CD4-positive, CD25-positive, alpha-beta regulatory T cell (primary cell): ENCODE measurements at regions not wholly inside any gene's neighbourhood (a gene's known extent, or its start where the extent isn't known, plus 50 kb on each side); places are given as distances from the start of the nearest gene placed in this dataset.

Source experiments
- ATAC-seq, 2 donors: fragments of 150-1000 bp; cut with Tn5 transposase; one replicate each; pipeline ENCODE4 v1.10.0; 2021; ENCODE audit warnings: low read depth in 2 of 2, moderate number of reproducible peaks in 2 of 2, moderate library complexity in 1 of 2
- DNase-seq, 3 donors: peaks; one replicate each; pipeline versions ENCODE4 v3.0.0 to v3.0.0-alpha.2; 2012 to 2022; ENCODE audit warnings: mixed read lengths in 1 of 3
- H3K27ac ChIP-seq: one replicate; pipeline ENCODE4 v1.7.0; 2013; ENCODE audit warnings: mild to moderate bottlenecking, low read length; ENCODE audit not compliant: insufficient read depth, poor library complexity, severe bottlenecking
- H3K27me3 ChIP-seq: one replicate; pipeline ENCODE4 v1.7.0; 2013; ENCODE audit warnings: low read length; ENCODE audit not compliant: control insufficient read depth, insufficient read depth
- H3K36me3 ChIP-seq: one replicate; pipeline ENCODE4 v1.7.0; 2013; ENCODE audit warnings: mild to moderate bottlenecking, low read length, moderate library complexity; ENCODE audit not compliant: control insufficient read depth, insufficient read depth
- H3K4me1 ChIP-seq: 2 replicates; pipeline ENCODE4 v1.7.0; 2013; ENCODE audit warnings: mild to moderate bottlenecking, low read length; ENCODE audit not compliant: insufficient read depth, control insufficient read depth, poor library complexity, severe bottlenecking
- H3K4me3 ChIP-seq: one replicate; pipeline ENCODE4 v1.7.0; 2013; ENCODE audit warnings: low read depth, mild to moderate bottlenecking, low read length, moderate library complexity
- H3K9me3 ChIP-seq, 2 experiments: 1 replicate in 1 of 2; 2 replicates in 1 of 2; pipeline ENCODE4 v1.7.0; 2013; ENCODE audit warnings: low read length in 2 of 2, mild to moderate bottlenecking in 1 of 2, moderate library complexity in 1 of 2; ENCODE audit not compliant: control insufficient read depth in 2 of 2
- H3K27ac Mint-ChIP-seq, 3 donors: one replicate each; pipeline ENCODE4 v1.8.0; 2020 to 2022; ENCODE audit warnings: mild to moderate bottlenecking in 3 of 3, mixed read lengths in 3 of 3, moderate library complexity in 2 of 3
- H3K27me3 Mint-ChIP-seq: one replicate; pipeline ENCODE4 v1.8.0; 2022; ENCODE audit warnings: mild to moderate bottlenecking, mixed read lengths
- H3K36me3 Mint-ChIP-seq: one replicate; pipeline ENCODE4 v1.8.0; 2020; ENCODE audit warnings: mixed read lengths
- H3K4me1 Mint-ChIP-seq, 4 donors: one replicate each; pipeline ENCODE4 v1.8.0; 2020 to 2022; ENCODE audit warnings: mixed read lengths in 4 of 4, mild to moderate bottlenecking in 1 of 4
- H3K4me3 Mint-ChIP-seq, 4 donors: one replicate each; pipeline ENCODE4 v1.8.0; 2020 to 2022; ENCODE audit warnings: mild to moderate bottlenecking in 4 of 4, mixed read lengths in 4 of 4, moderate library complexity in 3 of 4
- H3K9me3 Mint-ChIP-seq, 7 donors: one replicate each; pipeline ENCODE4 v1.8.0; 2020 to 2022; ENCODE audit warnings: mixed read lengths in 7 of 7, mild to moderate bottlenecking in 3 of 7, moderate library complexity in 2 of 7

DNA sequence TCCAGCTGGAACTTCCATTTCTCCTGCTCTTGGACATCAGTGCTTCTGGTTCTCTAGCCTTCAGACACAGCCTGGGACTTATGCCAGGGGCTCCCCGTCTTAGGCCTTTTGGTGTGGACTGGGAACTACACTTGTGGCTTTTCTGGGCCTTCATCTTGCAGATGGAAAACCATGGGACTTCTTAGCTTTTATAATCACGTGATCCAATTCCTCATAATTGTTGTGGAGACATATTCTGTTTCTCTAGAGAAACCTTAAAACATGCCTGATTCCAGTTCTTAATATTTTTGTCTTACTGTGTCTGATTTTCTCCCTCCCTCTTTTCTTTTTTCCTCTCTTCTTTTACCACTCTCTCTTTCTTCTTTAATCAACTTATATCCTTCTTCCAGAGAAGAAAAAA lies 224.2 kb upstream of the FOXP2 start:
- no peak for ATAC-seq
- no peaks in the 10 kb centered on the region for H3K9me3 ChIP-seq
- H3K4me3 ChIP-seq, result no peak overlapping the region
- H3K36me3 Mint-ChIP-seq, result no peaks in the 10 kb centered on the region
- H3K4me3 Mint-ChIP-seq, result no peak overlapping the region
- no peaks in the 10 kb centered on the region for H3K36me3 ChIP-seq
- H3K27me3 Mint-ChIP-seq, result no peaks in the 10 kb centered on the region
- peaks cover 0 to 3% (median 0%) of the 10 kb centered on the region in 7 donors for H3K9me3 Mint-ChIP-seq
- no peak overlapping the region for H3K27ac Mint-ChIP-seq
- no peaks in the 10 kb centered on the region for H3K27me3 ChIP-seq
- no peak for DNase-seq
- no peaks in the 10 kb centered on the region for H3K4me1 Mint-ChIP-seq
- no peaks in the 10 kb centered on the region for H3K4me1 ChIP-seq
- H3K27ac ChIP-seq, result no peak overlapping the region

DNA sequence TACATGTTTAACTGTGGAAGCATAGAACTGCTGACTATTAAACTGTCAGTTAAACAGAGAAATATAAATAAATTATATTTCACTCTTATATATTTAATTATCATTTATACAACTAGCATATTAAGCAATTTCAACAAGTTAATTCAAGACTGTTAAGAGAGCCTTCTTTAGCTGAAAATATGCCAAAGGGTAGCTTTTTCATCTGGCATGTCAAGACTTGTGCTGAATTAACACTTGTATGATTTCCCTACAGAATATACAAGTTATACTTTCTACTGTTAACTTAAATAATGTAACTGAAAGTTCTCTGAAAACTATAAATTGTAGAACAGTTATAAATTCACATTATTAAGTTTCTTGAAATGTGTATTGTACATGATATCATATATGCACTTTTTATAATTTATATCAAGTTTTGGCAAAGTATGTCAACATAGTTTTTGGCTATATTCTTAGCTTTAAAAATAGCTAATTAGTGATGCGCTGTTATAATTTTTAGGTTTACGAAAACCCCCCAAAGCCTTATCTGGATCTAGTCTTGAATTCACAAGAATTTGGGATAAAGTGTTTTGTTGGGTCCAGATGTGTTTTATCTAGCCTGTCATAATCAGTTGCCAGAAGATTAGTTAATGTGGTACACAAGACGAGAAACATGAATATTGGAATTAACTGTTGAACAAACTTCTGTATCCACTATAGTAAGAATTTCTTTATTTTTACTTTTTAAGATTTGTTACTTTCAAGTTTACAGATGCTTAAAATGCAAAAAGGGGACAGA lies 231.1 kb upstream of the FOXP2 start:
- no peaks in the 10 kb centered on the region for H3K27me3 ChIP-seq
- no peak overlapping the region for H3K4me3 Mint-ChIP-seq
- no peak overlapping the region for H3K27ac ChIP-seq
- no peaks in the 10 kb centered on the region for H3K9me3 ChIP-seq
- no peaks in the 10 kb centered on the region for H3K4me1 Mint-ChIP-seq
- H3K27me3 Mint-ChIP-seq, result no peaks in the 10 kb centered on the region
- H3K9me3 Mint-ChIP-seq, result peaks cover 0 to 3% (median 1%) of the 10 kb centered on the region in 7 donors
- no peaks in the 10 kb centered on the region for H3K36me3 Mint-ChIP-seq
- DNase-seq (no peak), ATAC-seq (no peak)
- no peak overlapping the region for H3K27ac Mint-ChIP-seq
- H3K4me1 ChIP-seq, result no peaks in the 10 kb centered on the region
- no peak overlapping the region for H3K4me3 ChIP-seq
- no peaks in the 10 kb centered on the region for H3K36me3 ChIP-seq

DNA sequence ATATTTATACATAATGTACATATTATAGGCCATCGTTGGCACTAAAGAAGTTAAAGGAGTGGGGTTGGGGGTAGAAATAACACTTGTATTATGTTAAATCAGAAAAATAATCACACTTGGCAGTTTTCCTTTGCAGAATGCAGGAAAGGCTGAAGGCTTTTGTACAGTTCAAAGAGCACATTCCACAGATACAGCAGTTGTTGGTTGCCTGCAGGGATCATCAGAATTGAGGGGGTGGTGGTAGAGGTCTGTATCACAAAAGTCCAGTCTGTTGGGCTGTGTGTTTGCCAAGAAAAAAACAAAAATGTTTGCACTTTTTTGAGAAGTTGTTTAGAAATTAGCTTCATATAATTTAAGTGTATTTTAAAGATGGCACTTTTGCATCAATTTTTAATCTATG lies 231.8 kb upstream of the FOXP2 start:
- Mint-ChIP-seq H3K27ac (no peak overlapping the region), H3K9me3 (peaks cover 0 to 3% (median 0%) of the 10 kb centered on the region in 7 donors), H3K4me1 (no peaks in the 10 kb centered on the region), H3K36me3 (no peaks in the 10 kb centered on the region), H3K27me3 (no peaks in the 10 kb centered on the region), H3K4me3 (no peak overlapping the region)
- no peak for DNase-seq
- Histone ChIP-seq H3K36me3 (no peaks in the 10 kb centered on the region), H3K27ac (no peak overlapping the region), H3K27me3 (no peaks in the 10 kb centered on the region), H3K4me3 (no peak overlapping the region), H3K9me3 (no peaks in the 10 kb centered on the region), H3K4me1 (no peaks in the 10 kb centered on the region)
- ATAC-seq, result no peak

DNA sequence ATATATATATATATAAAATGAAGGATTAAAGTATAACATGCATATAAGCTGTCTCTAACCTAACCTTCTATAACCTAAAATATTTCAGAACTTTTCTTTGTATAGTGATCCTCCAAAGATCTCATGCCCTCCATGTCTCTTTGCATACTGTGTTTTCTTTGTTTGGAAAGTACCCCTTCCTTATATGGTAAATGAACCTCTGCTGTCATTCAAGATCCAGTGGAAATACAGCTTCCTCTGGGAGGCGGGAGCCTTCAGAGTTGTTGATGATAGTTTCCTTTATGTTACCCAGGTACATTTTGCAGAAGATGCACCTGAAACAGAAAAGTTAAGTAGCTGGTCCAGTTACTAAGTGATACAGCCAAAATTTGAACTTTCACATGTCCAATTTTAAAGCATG lies 233.3 kb upstream of the FOXP2 start:
- no peaks in the 10 kb centered on the region for H3K27me3 Mint-ChIP-seq
- Histone ChIP-seq H3K27me3 (no peaks in the 10 kb centered on the region), H3K4me1 (no peaks in the 10 kb centered on the region), H3K36me3 (no peaks in the 10 kb centered on the region), H3K4me3 (no peak overlapping the region), H3K27ac (no peak overlapping the region), H3K9me3 (no peaks in the 10 kb centered on the region)
- no peak overlapping the region for H3K4me3 Mint-ChIP-seq
- no peaks in the 10 kb centered on the region for H3K4me1 Mint-ChIP-seq
- no peaks in the 10 kb centered on the region for H3K36me3 Mint-ChIP-seq
- DNase-seq (no peak), ATAC-seq (no peak)
- no peak overlapping the region for H3K27ac Mint-ChIP-seq
- peaks cover 0 to 3% (median 0%) of the 10 kb centered on the region in 7 donors for H3K9me3 Mint-ChIP-seq

DNA sequence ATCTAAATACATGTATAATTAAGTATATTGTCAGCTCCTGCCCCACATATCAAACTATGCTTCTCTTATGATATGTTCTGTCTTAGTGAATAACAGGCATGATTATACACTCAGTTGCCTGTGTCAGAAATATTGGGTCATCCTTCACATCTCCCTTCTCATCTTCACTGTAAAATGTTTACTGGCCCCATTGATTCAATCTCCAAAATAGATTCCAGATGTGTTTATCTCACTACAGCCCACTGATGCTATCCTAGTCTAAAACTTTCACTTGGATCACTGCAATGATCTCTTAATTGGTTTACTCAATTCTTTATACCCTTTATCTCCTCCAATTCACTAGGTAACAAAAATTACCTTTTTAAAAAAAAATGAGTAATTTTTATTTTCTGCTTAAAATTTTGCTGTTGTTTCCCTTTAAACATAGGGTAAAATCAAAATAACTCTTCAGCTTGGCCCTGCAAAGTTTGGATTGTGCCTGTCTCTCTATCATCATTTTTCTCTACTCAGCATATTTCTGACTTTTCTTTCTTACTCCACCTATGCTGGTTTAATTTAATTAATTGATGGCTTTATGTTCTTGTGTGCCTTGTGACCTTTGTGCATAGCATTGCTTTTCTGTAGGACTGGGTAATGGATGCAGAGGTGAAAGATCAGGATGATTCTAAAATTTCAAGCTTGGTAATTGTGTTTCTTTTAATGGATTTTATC lies 233.9 kb upstream of the FOXP2 start:
- no peaks in the 10 kb centered on the region for H3K4me1 Mint-ChIP-seq
- H3K36me3 Mint-ChIP-seq, result no peaks in the 10 kb centered on the region
- H3K4me3 ChIP-seq, result no peak overlapping the region
- DNase-seq, result no peak
- H3K9me3 ChIP-seq, result no peaks in the 10 kb centered on the region
- H3K4me1 ChIP-seq, result no peaks in the 10 kb centered on the region
- H3K9me3 Mint-ChIP-seq, result peaks cover 0 to 3% (median 0%) of the 10 kb centered on the region in 7 donors
- no peaks in the 10 kb centered on the region for H3K27me3 Mint-ChIP-seq
- no peak overlapping the region for H3K27ac ChIP-seq
- no peak overlapping the region for H3K27ac Mint-ChIP-seq
- no peak overlapping the region for H3K4me3 Mint-ChIP-seq
- H3K27me3 ChIP-seq, result no peaks in the 10 kb centered on the region
- ATAC-seq, result no peak
- no peaks in the 10 kb centered on the region for H3K36me3 ChIP-seq

DNA sequence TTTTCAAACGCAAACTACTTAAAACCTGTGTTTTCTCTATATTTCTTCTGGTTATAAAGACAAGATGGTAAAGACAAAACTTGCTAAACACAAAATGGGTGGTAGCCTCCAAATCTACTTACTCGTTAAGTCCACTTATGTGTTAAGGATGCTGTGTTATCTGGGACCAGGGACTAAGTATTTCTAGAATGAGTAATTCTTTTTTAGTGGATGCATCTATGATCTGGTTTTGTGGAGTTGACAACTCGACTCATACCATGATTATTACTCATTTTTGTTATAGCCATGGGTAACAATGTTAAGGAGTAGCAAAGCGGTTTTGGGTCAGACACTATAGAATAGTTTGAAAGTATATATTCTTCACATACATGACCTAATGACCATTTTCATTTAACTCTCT lies 239.5 kb upstream of the FOXP2 start:
- Histone ChIP-seq H3K4me3 (no peak overlapping the region), H3K27me3 (no peaks in the 10 kb centered on the region), H3K36me3 (no peaks in the 10 kb centered on the region), H3K27ac (no peak overlapping the region), H3K9me3 (no peaks in the 10 kb centered on the region), H3K4me1 (no peaks in the 10 kb centered on the region)
- H3K4me1 Mint-ChIP-seq, result no peaks in the 10 kb centered on the region
- ATAC-seq (no peak), DNase-seq (no peak)
- no peak overlapping the region for H3K27ac Mint-ChIP-seq
- no peaks in the 10 kb centered on the region for H3K27me3 Mint-ChIP-seq
- no peaks in the 10 kb centered on the region for H3K36me3 Mint-ChIP-seq
- H3K4me3 Mint-ChIP-seq, result no peak overlapping the region
- H3K9me3 Mint-ChIP-seq, result peaks cover 0 to 3% (median 0%) of the 10 kb centered on the region in 7 donors

GRCh38 chr7:114173170-114173890 lies 241.3 kb upstream of the FOXP2 start:
- ATAC-seq (no peak), DNase-seq (no peak)
- peaks cover 0 to 6% (median 0%) of the 10 kb centered on the region in 7 donors for H3K9me3 Mint-ChIP-seq
- no peaks in the 10 kb centered on the region for H3K4me1 Mint-ChIP-seq
- Histone ChIP-seq H3K4me3 (no peak overlapping the region), H3K27me3 (no peaks in the 10 kb centered on the region), H3K36me3 (no peaks in the 10 kb centered on the region), H3K27ac (no peak overlapping the region), H3K9me3 (no peaks in the 10 kb centered on the region), H3K4me1 (no peaks in the 10 kb centered on the region)
- H3K4me3 Mint-ChIP-seq, result no peak overlapping the region
- no peaks in the 10 kb centered on the region for H3K36me3 Mint-ChIP-seq
- H3K27ac Mint-ChIP-seq, result no peak overlapping the region
- no peaks in the 10 kb centered on the region for H3K27me3 Mint-ChIP-seq
